ENCODE measurements at regions not wholly inside any gene's neighbourhood (a gene's known extent, or its start where the extent isn't known, plus 50 kb on each side); places are given as distances from the start of the nearest gene placed in this dataset.

- no peak for DNase-seq (ENCODE audit: low read depth)
Measured at GRCh38 chr22:47858773-47859306, 1096.4 kb downstream of the TBC1D22A start.

- no peak for DNase-seq (ENCODE audit: low read depth)
Measured at GRCh38 chr22:47854680-47855079, 1092.2 kb downstream of the TBC1D22A start.

GRCh38 chr22:47854251-47854650 lies 1091.8 kb downstream of the TBC1D22A start:
- DNase-seq (ENCODE audit: low read depth) = no peak

- no peak for DNase-seq (ENCODE audit: low read depth)
Measured at GRCh38 chr22:47853750-47854149, 1091.3 kb downstream of the TBC1D22A start.

- DNase-seq (ENCODE audit: low read depth) = no peak
Measured at GRCh38 chr22:47851586-47851985, 1089.1 kb downstream of the TBC1D22A start.

- no peak for DNase-seq (ENCODE audit: low read depth)
Measured at GRCh38 chr22:47850644-47851151, 1088.2 kb downstream of the TBC1D22A start.

- no peak for DNase-seq (ENCODE audit: low read depth)
Measured at GRCh38 chr22:47849576-47849975, 1087.1 kb downstream of the TBC1D22A start.

- no peak for DNase-seq (ENCODE audit: low read depth)
Measured at GRCh38 chr22:47848184-47848920, 1085.9 kb downstream of the TBC1D22A start.

GRCh38 chr22:47847131-47847890 lies 1084.9 kb downstream of the TBC1D22A start:
- no peak for DNase-seq (ENCODE audit: low read depth)

- no peak for DNase-seq (ENCODE audit: low read depth)
Measured at GRCh38 chr22:47846206-47846605, 1083.8 kb downstream of the TBC1D22A start.

GRCh38 chr22:47842119-47842518 lies 1079.7 kb downstream of the TBC1D22A start:
- DNase-seq (ENCODE audit: low read depth) = no peak

- DNase-seq (ENCODE audit: low read depth) = no peak
Measured at GRCh38 chr22:47841156-47841555, 1078.7 kb downstream of the TBC1D22A start.

GRCh38 chr22:47839595-47840227 lies 1077.3 kb downstream of the TBC1D22A start:
- no peak for DNase-seq (ENCODE audit: low read depth)

- no peak for DNase-seq (ENCODE audit: low read depth)
Measured at GRCh38 chr22:47837703-47838102, 1075.3 kb downstream of the TBC1D22A start.

- no peak for DNase-seq (ENCODE audit: low read depth)
Measured at GRCh38 chr22:47836957-47837356, 1074.5 kb downstream of the TBC1D22A start.

- no peak for DNase-seq (ENCODE audit: low read depth)
Measured at GRCh38 chr22:47835726-47836125, 1073.3 kb downstream of the TBC1D22A start.

- no peak for DNase-seq (ENCODE audit: low read depth)
Measured at GRCh38 chr22:47826016-47826415, 1063.6 kb downstream of the TBC1D22A start.

GRCh38 chr22:47822422-47822821 lies 1060.0 kb downstream of the TBC1D22A start:
- no peak for DNase-seq (ENCODE audit: low read depth)

GRCh38 chr22:47818496-47818895 lies 1056.0 kb downstream of the TBC1D22A start:
- no peak for DNase-seq (ENCODE audit: low read depth)

- no peak for DNase-seq (ENCODE audit: low read depth)
Measured at GRCh38 chr22:47817380-47817779, 1054.9 kb downstream of the TBC1D22A start.

GRCh38 chr22:47816863-47817210 lies 1054.4 kb downstream of the TBC1D22A start:
- no peak for DNase-seq (ENCODE audit: low read depth)

- DNase-seq (ENCODE audit: low read depth) = no peak
Measured at GRCh38 chr22:47816121-47816862, 1053.8 kb downstream of the TBC1D22A start.
